ENCODE measurements at regions not wholly inside any gene's neighbourhood (a gene's known extent, or its start where the extent isn't known, plus 50 kb on each side); places are given as distances from the start of the nearest gene placed in this dataset.

- no peak overlapping the region for H3K4me3 ChIP-seq (ENCODE audit: low read depth, low read length)
- no peak for TF ChIP-seq CTCF (conservative IDR thresholded peaks at IDR 0.05; ENCODE audit: low read depth, low read length)
- DNase-seq (ENCODE audit: low read depth): peak; percentile 69
These were observed 153.6 kb downstream of the SNX18 start for GRCh38 chr5:54671111-54671531.

- no peak for TF ChIP-seq CTCF (conservative IDR thresholded peaks at IDR 0.05; ENCODE audit: low read depth, low read length)
- no peak for DNase-seq (ENCODE audit: low read depth)
These were observed 152.7 kb downstream of the SNX18 start for GRCh38 chr5:54670281-54670680.

GRCh38 chr5:54669845-54670244, 152.3 kb downstream of the SNX18 start:
- no peak overlapping the region for H3K4me3 ChIP-seq (ENCODE audit: low read depth, low read length)
- no peak for DNase-seq (ENCODE audit: low read depth)
- TF ChIP-seq CTCF (conservative IDR thresholded peaks at IDR 0.05; ENCODE audit: low read depth, low read length): no peak

More at GRCh38 chr5:54670281-54670680, 152.7 kb downstream of the SNX18 start:
- no peak overlapping the region for H3K4me3 ChIP-seq (ENCODE audit: low read depth, low read length)

- peak; percentile 27 for DNase-seq (ENCODE audit: low read depth)
- H3K4me3 ChIP-seq (ENCODE audit: low read depth, low read length): no peak overlapping the region
- TF ChIP-seq CTCF (conservative IDR thresholded peaks at IDR 0.05; ENCODE audit: low read depth, low read length): no peak
These were observed 151.7 kb downstream of the SNX18 start for GRCh38 chr5:54669285-54669684.

- H3K4me3 ChIP-seq (ENCODE audit: low read depth, low read length): no peak overlapping the region
- no peak for TF ChIP-seq CTCF (conservative IDR thresholded peaks at IDR 0.05; ENCODE audit: low read depth, low read length)
- no peak for DNase-seq (ENCODE audit: low read depth)
These were observed 150.5 kb downstream of the SNX18 start for GRCh38 chr5:54668096-54668495.

GRCh38 chr5:54667136-54667535, 149.6 kb downstream of the SNX18 start:
- H3K4me3 ChIP-seq (ENCODE audit: low read depth, low read length): no peak overlapping the region
- DNase-seq (ENCODE audit: low read depth): peak; percentile 37
- TF ChIP-seq CTCF (conservative IDR thresholded peaks at IDR 0.05; ENCODE audit: low read depth, low read length): no peak

- peak; percentile 93 for DNase-seq (ENCODE audit: low read depth)
- no peak for TF ChIP-seq CTCF (conservative IDR thresholded peaks at IDR 0.05; ENCODE audit: low read depth, low read length)
- no peak overlapping the region for H3K4me3 ChIP-seq (ENCODE audit: low read depth, low read length)
These were observed 146.3 kb downstream of the SNX18 start for GRCh38 chr5:54663866-54664265.

Measured in choroid plexus epithelial cell (primary cell).